CD4-positive, alpha-beta T cell treated with Interleukin-17A for 1 hour (primary cell): ENCODE measurements at regions not wholly inside any gene's neighbourhood (a gene's known extent, or its start where the extent isn't known, plus 50 kb on each side); places are given as distances from the start of the nearest gene placed in this dataset.
A peak's percentile ranks its signal among the peaks of the same experiment; 100 is the strongest.
"Not testable (repeated sequence)": the region's sequence is repeated elsewhere in the genome, so short reads cannot be mapped to it uniquely, and the experiment has no call there.

Experiments
- DNase-seq: peaks from one replicate; pipeline ENCODE4 v3.0.0-alpha.2; 2020

DNA sequence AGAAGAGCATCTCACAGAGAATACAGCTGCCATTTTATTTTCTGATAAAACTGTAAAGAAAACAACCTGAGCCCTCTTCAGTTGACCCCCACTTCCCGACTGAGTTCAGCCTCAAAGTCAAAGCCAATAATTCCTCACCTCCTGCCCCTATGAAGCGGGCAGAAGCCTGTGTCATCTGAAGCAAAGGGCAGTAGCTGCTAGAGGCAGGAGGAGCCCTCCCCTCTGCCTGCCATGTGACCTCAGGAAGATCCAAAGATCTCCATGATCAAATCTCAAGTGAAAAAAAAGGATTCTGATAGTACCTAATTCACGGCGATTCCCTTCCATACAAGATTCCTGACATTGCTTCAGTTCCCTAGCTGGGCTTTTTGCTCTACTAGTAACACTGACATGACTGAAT, 223.1 kb upstream of the CAND1 start:
- no peak for DNase-seq

DNA sequence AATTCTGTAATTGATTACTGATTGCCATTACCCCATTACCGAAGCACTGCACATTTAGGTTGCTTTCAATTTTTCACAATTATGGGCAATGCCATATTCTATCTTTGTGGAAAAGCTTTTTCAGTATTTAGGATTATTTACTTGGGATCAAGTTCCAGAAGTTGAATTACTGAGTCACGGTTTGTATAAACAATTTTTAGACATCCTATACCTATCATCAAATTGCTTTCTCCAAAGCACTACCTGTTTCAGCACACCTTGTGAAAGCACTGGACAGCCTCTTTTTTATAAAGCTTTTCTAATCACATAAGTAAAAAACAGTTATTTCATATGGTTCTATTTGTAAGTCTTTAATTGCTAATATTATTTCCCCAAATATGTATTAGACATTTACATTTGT, 221.5 kb upstream of the CAND1 start:
- no peak for DNase-seq

DNA sequence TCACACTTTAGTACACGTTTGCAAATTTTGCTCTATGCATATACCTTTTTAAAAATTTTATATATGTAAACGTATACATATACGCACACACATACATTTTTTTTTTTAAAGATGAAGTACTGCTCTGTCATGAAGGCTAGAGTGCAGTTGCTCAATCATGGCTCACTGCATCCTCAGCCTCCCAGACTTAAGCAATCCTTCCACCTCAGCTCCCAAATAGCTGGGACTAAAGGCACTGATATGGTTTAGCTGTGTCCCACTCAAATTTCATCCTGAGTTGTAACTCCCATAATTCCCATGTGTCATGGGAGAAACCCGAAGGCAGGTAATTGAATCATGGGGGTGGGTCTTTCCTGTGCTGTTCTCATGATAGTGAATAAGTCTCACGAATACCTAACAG, 220.8 kb upstream of the CAND1 start:
- DNase-seq: no peak

DNA sequence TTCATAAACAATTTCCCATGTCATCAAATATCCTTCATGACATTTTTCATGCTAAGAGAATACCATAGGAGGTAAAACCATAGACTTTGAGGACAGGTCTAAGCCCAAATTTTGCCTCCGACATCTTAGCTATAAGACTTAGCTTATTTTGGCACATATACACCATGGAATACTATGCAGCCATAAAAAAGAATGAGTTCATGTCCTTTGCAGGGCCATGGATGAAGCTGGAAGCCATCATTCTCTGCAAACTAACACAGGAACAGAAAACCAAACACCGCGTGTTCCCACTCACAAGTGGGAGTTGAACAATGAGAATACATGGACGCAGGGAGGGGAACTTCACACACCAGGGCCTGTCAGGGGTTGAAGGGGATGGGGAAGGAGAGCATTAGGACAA, 220.0 kb upstream of the CAND1 start:
- not testable (repeated sequence) for DNase-seq

DNA sequence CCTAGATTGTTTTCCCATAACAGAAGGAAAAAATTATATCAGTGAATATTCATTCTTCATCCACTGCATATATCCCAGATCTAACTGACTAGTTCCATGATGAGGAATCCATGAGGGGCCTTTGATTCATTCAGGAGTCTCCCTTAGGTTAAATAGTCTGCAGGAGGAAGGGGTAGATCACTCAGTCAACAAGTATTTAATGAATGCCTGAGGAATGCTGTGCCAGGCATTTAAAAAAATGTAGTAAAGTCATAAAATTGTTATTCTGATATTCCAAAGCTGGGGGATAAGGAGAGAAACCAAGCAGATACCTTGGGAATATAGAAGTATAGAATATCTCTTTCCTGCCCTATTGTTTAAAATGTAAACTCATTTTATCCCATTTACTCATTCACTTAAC, 216.2 kb upstream of the CAND1 start:
- no peak for DNase-seq

DNA sequence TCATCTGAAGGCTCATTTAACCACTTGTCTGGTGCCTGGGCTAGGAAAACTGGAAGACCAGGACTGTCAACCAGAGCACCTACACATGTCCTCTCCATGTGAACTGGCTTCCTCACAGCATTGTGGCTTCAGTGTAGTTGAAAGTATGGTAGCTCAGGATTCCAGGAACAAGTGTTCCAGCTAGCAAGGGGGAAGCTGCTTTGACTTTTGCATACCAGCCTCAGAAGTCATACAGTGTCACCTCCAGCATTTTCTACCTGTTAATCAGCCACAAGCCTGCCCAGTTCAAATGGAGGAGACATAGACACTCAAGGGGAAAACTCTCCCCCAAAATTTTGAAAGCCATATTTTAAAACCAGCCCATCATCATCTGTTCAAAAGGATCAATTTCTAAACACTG, 212.8 kb upstream of the CAND1 start:
- DNase-seq: no peak

DNA sequence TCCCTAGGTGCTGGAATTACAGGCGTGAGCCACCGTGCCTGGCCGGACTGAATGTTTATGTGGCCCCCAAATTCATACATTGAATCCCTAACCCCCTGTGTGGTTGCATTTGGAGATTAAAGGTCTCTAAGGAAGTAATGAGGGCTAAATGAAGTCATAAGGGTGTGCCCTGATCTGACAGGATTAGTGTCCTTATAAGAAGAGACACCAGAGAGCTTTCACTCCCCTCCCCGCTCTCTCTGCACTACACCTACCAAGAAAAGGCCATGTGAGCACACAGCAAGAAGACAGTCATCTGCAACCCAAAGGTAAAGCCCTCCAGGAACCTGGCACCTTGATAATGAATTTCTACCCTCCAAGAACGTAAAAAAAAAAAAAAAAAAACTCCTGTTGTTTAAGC, 212.1 kb upstream of the CAND1 start:
- no peak for DNase-seq

DNA sequence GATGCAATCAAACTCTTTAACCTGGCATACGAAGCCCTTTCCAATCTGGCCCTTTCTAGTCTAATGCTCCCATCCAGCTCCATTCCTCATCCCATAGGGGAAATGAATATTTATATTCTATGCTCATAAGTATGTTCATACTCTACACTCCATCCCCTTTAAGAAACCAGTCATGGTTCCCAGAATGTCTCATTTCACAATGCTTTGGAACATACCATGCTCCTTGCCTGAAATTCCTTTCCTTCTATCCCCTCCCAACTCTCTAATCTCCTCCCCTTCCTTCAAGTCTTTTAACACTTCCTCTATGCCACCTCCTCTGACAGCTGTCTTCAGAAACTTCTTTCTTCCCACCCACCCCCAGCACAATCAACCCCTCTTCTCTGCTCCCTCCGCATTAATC, 207.0 kb upstream of the CAND1 start:
- DNase-seq: no peak

DNA sequence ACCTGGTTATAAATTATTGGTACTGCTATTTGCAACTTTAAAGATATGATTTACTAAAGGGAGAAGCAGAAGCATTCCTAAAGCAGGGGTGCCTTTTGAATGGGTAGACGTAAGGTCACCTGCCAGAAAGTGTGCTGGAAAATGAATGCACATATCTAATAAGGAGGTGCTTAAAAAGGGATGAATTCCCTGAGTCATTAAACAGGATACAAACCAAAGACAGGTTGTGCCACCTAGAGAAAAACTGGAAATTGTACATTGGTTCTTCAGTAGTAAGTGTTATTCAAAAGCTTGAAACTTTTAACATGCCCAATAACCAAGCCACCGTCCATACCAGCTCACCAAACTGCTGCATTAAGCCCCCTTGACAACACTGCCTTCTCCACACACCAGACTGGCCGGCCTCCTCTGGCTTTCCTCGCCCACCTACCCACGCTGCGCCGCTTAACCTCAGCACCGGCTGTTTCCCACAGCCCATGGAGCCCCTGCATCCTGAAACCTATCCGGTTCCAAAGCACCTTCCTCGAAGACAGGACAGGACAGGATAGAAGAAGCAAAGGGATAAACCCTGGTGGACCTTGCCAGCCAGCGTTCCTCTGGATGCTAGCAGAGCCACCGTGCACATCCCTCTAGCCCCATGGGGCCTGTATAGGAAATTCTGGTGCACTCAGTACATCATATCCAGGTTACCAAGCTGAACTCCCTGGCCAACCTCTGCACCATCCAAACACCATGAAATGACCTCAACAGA, 201.5 kb upstream of the CAND1 start:
- DNase-seq: no peak

DNA sequence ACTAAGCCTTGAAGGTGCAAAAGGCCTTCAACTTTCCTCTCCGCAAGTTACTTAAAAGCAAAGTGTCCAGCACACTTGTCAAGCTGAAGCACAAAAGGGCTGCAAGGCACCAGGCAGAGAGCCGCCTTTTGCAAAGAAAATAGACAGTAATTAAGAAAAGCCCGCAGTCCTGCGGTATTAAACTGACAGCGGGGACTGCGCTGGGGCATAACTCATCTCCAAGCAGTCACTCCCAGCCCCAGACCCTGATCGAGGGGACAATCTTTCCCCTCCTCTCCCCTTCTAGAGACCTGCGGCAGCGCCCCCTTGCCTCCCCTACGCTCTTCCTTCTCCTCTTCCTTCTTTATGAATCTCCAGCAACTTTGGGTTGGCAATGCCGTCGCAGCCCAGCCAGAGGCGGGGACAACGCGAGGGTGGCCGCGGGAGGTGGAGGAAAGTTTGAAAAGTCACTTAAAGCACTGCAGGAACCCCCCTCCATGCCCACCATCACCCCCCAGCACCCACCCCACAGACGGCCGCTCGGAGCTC, 200.9 kb upstream of the CAND1 start:
- DNase-seq: no peak

DNA sequence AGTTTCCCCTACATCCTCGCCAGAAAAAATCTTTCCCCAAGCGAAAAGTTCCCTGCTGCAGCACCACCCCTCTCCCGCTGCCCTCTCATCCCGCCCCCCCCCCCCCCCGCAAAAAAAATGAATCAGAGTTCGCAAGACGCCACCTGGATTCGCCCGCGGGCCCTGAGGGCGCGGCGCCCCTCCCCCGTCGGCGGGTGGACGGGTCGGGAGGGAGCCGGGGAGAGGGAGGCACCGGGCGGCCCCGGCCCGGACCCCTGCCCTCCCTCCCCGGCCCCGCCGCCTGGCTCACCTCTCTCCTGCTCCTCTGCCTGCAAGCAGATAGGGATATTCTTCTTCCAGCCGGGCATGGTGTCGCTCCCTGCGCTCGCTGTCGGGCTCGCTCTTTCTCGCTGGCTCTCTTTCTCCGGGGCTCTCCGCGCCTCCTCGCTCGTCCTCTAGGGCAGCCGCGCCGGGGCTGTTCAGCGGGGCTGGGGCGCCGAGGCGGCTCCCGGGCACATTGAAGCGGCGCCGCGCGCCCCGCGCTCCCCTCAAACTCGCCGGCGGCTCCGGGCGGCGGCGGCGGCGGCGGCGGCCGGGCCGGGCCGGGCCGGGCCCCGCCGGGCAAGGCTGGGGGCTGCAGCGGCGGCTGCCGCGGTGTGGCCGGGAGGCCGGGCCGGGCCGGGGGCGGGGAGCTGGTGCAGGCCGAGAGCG, 200.3 kb upstream of the CAND1 start:
- peak; percentile 28 for DNase-seq

DNA sequence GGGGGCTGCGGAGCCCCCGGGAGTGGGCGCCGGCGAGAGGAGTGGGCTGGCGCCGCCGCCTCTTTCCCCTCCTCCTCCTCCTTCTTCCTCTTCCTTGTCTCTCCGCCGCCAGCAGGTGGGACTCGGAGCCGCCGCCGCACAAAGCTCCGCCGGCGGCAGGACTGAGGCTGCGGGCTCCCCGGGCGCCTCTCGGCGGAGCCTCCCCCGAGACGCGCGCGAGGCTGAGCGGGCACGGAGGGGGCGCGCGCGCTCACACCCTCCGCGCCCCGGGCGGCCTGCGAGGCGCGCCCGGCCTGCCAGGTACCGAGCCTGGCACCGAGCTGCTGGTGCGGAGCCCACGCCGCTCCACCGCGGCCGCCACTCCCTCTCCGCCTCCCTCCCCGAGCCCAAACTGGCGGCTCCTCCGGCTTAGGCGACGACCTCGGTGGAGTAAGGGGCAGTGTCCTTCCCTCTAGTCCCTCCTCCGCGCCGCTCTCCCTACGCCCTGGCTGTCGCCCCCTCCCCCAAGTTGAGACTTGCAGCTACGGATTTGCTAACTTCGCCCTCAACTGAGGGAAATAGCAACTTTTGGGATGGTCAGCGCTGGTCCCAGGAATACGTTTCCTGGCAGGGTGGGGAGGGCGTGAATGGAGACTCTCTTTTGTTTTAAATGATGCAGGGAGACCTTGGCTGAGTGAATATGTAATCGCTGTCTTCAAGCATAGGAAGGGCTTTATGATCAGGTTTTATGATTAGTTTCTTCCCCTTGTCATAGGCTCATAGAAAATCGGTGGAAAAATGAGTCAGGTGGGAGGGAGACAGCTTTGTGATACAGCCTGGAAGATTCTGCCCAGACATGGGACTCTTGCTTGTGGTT, 199.5 kb upstream of the CAND1 start:
- peak; percentile 39 for DNase-seq

DNA sequence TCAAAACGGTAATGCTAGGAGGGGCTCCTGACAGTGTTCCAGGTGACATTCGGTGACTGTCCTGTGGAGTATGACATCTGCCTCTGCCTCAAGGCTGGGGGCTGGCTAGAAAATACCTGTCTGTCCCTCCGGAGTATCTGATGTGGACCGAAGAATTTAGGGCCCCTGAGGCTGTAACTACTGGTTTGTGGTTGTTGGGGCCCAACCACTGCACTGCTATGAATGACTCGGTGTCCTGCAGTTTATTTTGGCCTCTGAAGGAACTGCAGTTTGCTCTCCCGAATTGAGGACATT, 198.9 kb upstream of the CAND1 start:
- DNase-seq: no peak

DNA sequence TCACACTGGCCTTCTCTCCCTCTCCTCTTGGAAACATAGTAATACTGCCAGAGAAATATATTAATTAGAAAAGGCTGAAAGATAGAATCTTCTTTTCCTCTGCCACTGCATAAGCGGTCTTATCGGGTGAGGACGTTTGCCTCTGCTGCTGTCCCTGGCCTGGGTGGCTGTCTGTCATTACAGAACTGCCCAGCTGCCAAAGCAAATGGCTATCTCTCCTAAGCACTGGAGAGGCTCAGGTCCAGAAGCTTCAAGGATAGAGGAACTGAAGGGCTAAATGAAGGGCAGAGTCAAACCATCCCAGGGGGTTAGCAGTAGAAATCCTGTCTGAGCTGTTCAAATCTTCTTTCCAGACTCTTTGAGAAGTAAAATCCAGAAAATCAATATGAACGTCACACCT, 198.6 kb upstream of the CAND1 start:
- DNase-seq: no peak

DNA sequence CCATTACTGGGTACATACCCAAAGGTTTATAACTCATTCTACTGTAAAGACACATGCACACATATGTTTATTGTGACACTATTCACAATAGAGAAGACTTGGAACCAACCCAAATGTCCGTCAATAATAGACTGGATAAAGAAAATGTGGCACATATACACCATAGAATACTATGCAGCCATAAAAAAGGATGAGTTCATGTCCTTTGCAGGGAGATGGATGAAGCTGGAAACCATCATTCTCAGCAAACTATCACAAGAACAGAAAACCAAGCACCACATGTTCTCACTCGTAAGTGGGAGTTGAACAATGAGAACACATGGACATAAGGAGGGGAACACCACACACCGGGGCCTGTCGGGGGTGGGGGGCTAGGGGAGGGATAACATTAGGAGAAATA, 196.9 kb upstream of the CAND1 start:
- not testable (repeated sequence) for DNase-seq

DNA sequence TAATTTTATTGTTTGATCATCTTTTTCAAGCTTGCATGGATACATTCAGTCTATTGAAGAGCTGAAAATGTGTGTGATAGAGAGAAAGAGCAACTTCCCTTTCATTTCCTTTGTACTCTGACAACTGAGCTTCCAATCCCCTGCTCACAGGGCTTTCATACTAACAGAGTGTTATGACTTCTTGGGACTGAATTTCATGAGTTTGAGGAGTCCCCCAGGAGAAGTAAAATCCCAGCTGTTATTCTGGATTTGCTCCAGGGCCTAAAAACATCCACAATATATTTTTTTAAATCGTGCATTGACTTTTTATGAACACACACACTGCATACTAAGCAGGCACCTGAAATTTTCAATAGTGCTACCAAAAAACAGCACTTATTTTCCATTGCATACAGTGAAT, 195.8 kb upstream of the CAND1 start:
- DNase-seq: no peak

DNA sequence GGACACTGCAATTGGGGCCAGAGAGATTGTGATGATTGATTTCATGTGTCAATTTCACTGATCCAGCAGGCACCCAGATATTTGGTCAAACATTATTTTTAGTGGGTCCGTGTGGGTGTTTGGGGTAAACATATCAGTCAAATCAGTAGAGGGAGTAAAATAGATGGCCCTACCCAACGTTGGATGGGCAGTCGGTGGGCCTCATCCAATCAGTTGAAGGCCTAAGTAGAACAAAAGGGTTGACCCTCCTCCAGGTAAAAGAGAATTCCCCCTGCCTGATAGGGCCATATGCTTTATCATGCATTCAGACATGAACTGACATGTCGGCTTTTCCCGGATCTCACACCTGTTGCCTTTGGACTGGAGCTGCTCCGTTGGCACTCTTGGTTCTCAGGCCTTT, 195.1 kb upstream of the CAND1 start:
- no peak for DNase-seq

DNA sequence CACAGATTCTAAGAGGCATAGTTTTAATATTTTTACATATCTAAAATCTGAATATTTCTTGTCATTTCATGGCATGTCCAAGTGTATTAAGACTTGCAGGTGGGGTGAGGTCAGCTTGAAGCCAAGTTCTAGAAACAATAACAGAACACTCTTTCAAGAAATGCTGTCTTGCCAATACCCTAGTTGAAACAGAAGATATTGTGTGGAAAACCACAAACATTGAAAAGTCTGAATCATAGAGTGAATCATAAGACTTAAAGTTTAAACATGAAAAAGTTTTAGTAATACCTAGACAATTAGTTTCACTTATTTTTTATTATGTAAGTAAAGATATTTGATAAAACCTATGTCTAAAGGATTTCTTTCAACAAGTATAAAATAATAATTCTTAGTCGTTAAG, 191.5 kb upstream of the CAND1 start:
- no peak for DNase-seq

DNA sequence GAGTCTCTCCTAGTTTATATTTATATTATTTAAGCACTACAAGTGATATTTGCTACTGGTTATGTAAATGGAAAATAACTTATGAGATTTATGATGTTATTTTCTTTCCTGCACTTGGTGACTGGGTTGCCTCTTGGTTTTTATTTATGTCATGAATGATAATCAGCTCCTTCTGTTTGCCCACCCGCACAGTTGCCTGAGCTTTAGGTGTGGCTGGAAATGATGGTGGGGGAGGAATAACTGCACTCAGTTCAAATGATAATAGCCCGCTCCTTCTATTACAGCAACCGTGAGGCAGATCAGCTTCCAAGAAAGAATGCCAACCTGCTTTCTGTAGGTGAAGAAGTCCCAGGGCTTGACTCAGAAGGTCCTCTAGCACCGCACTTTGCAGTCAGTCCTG, 190.2 kb upstream of the CAND1 start:
- no peak for DNase-seq

DNA sequence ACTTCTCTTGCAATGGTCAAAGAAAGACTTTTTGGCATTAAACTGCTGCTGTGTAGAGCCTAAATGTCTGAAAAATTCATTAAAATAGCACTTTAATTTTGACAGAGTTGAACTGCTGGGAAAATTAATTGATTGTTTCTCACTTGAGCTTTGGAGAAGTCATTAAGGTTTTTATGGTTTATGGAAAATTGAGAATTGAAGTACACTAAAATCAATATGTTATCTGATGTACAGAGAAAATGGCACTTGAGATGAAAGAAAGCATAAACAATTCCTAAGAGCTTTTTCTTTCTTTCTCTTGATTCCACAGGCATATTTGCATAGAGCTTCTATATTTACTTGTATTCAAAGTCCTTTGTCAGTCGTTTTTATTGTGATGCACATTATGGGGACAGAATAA, 188.5 kb upstream of the CAND1 start:
- no peak for DNase-seq

DNA sequence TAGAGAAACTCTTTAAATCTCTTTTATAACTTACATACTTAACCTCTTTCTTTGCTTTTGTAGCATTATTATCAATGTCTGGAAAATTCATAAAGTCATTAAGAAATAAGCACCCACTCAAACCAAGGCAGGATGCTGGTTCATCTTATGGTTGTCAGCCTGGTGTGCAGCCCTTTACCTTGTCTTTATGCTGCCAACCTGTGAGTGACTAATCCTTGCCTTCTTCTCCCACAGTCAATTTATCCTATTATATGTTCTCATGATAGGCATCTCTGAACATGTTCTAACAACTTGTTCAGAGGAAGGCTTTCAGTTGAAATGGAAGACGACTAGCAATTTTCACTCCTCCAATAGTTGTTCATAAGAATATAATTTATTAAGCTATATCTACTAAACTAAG, 186.9 kb upstream of the CAND1 start:
- no peak for DNase-seq

DNA sequence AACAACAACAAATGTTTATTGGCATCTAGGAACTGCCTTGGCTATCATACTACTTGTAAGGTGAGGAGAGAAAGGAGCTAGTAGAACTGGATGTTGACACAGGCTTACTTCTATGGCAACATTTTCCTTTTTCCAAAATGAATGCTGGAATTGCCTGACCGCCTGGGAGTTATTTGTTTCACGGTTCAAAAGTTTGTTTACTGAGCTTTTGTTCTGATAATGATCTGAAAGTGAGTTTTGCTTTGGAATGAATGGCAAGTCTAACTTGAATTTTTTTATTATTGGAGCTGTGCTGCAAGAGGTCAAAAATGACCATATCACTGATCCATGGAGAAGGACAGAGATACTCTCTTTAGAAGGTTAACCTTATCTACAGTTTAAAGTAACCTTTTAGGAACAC, 183.5 kb upstream of the CAND1 start:
- DNase-seq: no peak

DNA sequence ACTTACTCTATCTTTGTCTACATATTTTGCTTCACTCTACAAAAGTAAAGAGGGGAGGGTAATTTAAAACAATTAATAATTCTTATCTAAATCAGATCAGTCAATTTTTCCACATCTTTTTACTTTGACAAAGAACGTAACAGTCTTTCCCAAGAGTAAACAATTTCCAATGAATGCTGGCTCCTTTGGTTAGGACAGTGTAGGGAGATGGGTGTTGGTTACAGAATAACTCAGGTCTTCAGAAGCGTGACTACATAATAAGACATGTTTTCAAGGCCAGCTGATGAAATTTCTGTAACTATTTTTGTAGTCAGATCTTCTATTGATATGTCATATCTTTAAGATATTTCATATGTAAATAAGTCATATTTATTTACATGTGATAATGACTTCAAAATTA, 183.0 kb upstream of the CAND1 start:
- no peak for DNase-seq
